GM12878 (cell line): ENCODE measurements at regions not wholly inside any gene's neighbourhood (a gene's known extent, or its start where the extent isn't known, plus 50 kb on each side); places are given as distances from the start of the nearest gene placed in this dataset.

ENCODE experiments used
- BRCA1 ChIP-seq: IDR thresholded peaks from 2 replicates; pipeline ENCODE4 v1.6.1; 2011; ENCODE audit warnings: low read depth, low read length, improper control_type of control experiment
- GABPA ChIP-seq: IDR thresholded peaks from 2 replicates; pipeline ENCODE4 v1.6.1; 2014; ENCODE audit warnings: antibody characterized with exemption, low read depth, mild to moderate bottlenecking, inconsistent platforms
- PKNOX1 ChIP-seq: fragments of 450-650 bp; IDR thresholded peaks from 2 replicates; pipeline ENCODE4 v1.6.1; 2016; ENCODE audit warnings: mild to moderate bottlenecking
- YBX1 ChIP-seq: fragments of 450-650 bp; IDR thresholded peaks from 2 replicates; pipeline ENCODE4 v1.6.1; 2016; ENCODE audit warnings: antibody characterized with exemption

- TF ChIP-seq PKNOX1 (no peak), BRCA1 (no peak), GABPA (no peak), YBX1 (no peak)
Measured at GRCh38 chr2:95669441-95669991, 77.7 kb downstream of the TRIM43 start.
